ENCODE measurements at regions not wholly inside any gene's neighbourhood (a gene's known extent, or its start where the extent isn't known, plus 50 kb on each side); places are given as distances from the start of the nearest gene placed in this dataset.

DNA sequence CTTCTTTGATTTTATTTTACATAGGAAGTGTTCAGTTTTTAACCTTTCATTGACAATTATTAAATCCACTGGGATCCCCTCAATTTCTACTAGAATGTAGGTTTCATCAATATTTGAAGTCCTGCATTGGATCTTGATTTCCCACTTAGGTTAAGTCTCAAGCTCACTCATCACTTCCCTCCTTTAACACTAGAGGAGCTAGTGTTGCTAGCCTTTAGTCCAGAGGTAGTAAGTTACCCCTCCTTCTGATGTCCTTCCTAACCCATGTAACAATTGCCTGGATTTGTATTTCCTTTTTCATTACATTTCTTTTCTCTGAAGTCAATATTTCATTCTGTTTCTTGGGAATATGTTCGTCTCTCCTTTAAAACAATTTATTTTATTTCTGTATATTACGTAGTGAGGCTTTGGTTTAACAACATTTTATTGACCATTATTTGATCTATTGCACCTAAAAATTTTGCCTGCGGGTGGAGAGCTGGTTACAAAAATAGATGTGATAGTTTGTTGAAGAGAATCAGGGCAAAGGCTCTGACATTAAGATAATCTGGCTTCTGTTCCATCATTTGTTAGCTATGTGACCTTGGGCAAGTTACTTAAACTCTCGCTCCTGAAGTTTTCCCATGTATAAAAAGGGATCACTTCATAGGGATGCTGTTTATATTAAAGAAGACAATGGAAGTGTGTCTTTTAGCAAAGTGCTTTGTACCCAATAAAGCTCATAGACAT lies 833.0 kb downstream of the SLC4A3 start:
- no peak for DNase-seq
- Histone ChIP-seq H3K36me3 (replicated peaks in 1 of 2) (no peaks in the 10 kb centered on the region), H3K27ac (no peak overlapping the region), H3K27me3 (no peaks in the 10 kb centered on the region), H3K9me3 (replicated peaks in 1 of 3) (no peaks in the 10 kb centered on the region), H3K4me3 (no peak overlapping the region), H3K4me1 (replicated peaks in 1 of 2) (no peaks in the 10 kb centered on the region)
- intact Hi-C loops (cut with DNase I) = no loop called here
- WGBS, 4 donors = 44 to 68% (median 54%) methylated on average over 4 of the region's 4 CpGs
- TF ChIP-seq, protein P1, sequence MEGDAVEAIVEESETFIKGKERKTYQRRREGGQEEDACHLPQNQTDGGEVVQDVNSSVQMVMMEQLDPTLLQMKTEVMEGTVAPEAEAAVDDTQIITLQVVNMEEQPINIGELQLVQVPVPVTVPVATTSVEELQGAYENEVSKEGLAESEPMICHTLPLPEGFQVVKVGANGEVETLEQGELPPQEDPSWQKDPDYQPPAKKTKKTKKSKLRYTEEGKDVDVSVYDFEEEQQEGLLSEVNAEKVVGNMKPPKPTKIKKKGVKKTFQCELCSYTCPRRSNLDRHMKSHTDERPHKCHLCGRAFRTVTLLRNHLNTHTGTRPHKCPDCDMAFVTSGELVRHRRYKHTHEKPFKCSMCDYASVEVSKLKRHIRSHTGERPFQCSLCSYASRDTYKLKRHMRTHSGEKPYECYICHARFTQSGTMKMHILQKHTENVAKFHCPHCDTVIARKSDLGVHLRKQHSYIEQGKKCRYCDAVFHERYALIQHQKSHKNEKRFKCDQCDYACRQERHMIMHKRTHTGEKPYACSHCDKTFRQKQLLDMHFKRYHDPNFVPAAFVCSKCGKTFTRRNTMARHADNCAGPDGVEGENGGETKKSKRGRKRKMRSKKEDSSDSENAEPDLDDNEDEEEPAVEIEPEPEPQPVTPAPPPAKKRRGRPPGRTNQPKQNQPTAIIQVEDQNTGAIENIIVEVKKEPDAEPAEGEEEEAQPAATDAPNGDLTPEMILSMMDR (IDR thresholded peaks at IDR 0.05) = no peak
- TF ChIP-seq POLR2A (IDR thresholded peaks at IDR 0.05) = no peak

DNA sequence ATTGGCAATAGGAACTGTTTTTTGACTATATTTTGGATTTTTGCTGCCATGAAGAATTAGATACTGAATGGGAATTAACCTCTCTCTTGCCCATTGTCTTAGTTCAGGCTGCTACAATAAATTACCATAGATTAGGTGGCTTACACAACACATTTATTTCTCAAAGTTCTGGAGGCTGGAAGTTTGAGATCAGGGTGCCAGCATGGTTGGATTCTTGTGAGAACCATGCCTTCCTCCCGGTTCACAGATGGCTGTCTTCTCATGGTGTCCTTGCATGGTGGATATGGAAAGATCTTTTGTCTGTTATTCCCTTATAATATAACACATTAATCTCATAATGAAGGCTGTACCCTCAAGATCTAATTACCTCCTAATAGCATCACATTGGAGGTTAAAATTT lies 836.4 kb downstream of the SLC4A3 start:
- intact Hi-C loops (cut with DNase I) = no loop called here
- 43 to 100% (median 89%) methylated on average over 1 of the region's 1 CpG for WGBS, 4 donors
- Histone ChIP-seq H3K27ac (no peak overlapping the region), H3K36me3 (replicated peaks in 1 of 2) (no peaks in the 10 kb centered on the region), H3K27me3 (no peaks in the 10 kb centered on the region), H3K4me1 (replicated peaks in 1 of 2) (no peaks in the 10 kb centered on the region), H3K9me3 (replicated peaks in 1 of 3) (no peaks in the 10 kb centered on the region), H3K4me3 (no peak overlapping the region)
- TF ChIP-seq, protein P1 (IDR thresholded peaks at IDR 0.05) = no peak
- no peak for TF ChIP-seq POLR2A (IDR thresholded peaks at IDR 0.05)
- DNase-seq = no peak

DNA sequence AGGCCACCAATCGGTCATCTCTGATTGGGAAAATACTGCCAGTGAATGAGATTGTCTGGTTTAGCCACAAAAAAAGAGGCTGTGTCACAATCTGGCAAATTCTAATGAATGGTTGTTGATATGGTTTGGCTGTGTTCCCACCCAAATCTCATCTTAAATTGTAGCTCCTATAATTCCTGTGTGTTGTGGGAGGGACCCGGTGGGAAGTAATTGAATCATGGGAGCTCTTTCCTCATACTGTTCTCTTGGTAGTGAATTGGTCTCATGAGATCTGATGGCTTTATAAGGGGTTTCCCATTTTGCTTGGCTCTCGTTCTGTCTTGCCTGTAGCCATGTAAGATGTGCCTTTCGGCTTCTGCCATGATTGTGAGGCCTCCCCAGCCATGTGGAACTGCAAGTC lies 838.3 kb downstream of the SLC4A3 start:
- Histone ChIP-seq H3K36me3 (replicated peaks in 1 of 2) (no peaks in the 10 kb centered on the region), H3K27ac (no peak overlapping the region), H3K9me3 (replicated peaks in 1 of 3) (no peaks in the 10 kb centered on the region), H3K4me1 (replicated peaks in 1 of 2) (no peaks in the 10 kb centered on the region), H3K27me3 (no peaks in the 10 kb centered on the region), H3K4me3 (no peak overlapping the region)
- WGBS, 4 donors = 65 to 87% (median 76%) methylated on average over 4 of the region's 4 CpGs
- intact Hi-C loops (cut with DNase I) = no loop called here
- no peak for TF ChIP-seq POLR2A (IDR thresholded peaks at IDR 0.05)
- TF ChIP-seq, protein P1 (IDR thresholded peaks at IDR 0.05) = no peak
- no peak for DNase-seq

DNA sequence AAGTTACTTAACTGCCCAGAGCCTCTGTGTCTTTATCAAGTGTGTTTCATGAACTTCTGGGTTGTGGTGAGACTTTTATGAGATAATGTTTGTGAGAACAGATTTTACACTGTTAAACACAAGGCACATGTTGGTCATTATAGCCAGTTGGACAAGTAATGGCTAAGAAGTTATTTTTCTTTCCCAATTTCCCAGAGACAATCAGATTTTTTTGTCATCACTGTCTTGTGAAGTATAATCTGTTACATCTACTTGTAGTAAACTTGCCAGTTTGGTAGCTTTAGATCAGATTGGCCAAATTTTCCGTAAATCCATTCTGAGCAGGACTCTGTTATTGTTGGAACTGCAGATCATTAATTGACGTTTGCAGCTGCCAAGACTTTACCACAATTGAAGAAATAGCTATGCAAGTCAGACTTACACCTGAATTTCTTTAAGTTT lies 838.8 kb downstream of the SLC4A3 start:
- H3K9me3 ChIP-seq (replicated peaks in 1 of 3) = no peaks in the 10 kb centered on the region
- no peak for DNase-seq
- no peaks in the 10 kb centered on the region for H3K27me3 ChIP-seq
- TF ChIP-seq, protein P1 (IDR thresholded peaks at IDR 0.05) = no peak
- TF ChIP-seq POLR2A (IDR thresholded peaks at IDR 0.05) = no peak
- WGBS, 4 donors = 34 to 39% (median 36%) methylated on average over 2 of the region's 2 CpGs
- no peaks in the 10 kb centered on the region for H3K36me3 ChIP-seq (replicated peaks in 1 of 2)
- H3K27ac ChIP-seq = no peak overlapping the region
- intact Hi-C loops (cut with DNase I) = no loop called here
- H3K4me3 ChIP-seq = no peak overlapping the region
- H3K4me1 ChIP-seq (replicated peaks in 1 of 2) = no peaks in the 10 kb centered on the region
